ENCODE measurements at regions not wholly inside any gene's neighbourhood (a gene's known extent, or its start where the extent isn't known, plus 50 kb on each side); places are given as distances from the start of the nearest gene placed in this dataset.

DNA sequence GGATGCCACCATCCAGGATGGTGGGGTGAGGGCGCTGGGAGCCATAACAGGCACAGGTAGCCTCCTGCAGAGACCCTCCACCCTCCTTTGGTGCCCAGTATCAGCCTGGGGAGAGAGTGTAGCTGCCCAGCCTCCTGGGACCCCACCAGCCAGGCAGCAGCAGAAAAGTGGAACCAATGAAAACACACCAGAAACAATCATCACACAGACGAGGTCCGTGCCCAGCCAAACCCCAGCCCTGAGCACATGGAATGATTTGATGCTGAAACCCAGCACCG, 285.1 kb downstream of the PTPRU start:
- DNase-seq: no peak

DNA sequence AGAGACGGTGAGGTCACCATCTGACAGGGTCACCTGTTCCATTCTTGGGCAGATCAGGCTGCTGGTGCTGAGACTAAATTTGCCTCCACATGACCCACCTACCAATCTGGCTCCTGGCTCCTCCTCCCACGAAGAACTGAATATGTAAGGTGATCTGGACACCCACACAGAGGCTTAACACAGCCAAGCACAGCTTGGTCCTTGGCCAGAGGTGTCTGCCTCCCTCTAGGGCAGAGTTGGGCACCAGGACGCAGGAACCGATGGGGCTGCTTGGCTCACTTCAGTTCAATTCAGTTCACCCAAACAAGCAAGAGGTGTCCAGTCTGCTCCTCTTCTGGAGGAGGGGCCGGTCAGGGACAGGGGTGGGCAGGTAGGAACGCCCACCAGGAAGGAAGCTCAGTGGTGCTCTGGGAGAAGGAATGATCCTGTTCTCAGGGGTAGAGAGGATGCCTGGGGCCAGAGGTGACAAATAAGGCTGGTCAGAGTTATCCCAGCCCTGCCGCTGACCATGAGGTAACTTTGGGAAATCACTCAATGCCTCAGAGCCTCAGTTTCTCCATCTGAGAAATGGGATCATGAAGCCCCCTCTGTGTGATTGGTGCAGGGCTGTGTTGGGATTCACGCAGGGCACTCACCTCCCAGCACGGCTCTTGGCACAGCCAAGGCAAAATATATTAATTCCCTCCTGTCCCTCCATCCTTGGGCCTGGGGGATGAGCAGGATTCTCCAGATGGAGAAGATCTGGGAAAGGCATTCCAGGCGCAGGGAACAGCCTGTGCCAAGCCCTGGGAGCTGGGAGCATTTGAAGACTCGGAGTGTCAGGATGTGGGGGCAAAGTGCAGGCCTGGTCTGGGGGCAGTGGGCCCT, 284.5 kb downstream of the PTPRU start:
- DNase-seq: no peak

DNA sequence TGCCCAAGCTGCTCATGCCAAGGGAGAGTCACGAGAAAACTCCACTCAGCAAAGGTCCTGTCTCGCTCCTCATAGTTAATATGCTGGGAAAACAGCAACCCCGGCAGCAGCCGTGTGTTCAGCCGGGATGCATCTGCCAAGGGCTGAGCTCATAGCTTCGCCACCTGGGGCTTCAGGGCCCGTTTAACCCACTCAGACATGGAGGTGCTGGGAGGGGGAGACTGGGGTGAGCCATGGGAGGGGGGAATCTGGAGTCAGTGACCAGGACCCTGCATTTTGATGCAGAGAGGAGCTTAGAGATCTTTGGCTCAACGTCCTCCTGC, 283.4 kb downstream of the PTPRU start:
- DNase-seq: no peak

DNA sequence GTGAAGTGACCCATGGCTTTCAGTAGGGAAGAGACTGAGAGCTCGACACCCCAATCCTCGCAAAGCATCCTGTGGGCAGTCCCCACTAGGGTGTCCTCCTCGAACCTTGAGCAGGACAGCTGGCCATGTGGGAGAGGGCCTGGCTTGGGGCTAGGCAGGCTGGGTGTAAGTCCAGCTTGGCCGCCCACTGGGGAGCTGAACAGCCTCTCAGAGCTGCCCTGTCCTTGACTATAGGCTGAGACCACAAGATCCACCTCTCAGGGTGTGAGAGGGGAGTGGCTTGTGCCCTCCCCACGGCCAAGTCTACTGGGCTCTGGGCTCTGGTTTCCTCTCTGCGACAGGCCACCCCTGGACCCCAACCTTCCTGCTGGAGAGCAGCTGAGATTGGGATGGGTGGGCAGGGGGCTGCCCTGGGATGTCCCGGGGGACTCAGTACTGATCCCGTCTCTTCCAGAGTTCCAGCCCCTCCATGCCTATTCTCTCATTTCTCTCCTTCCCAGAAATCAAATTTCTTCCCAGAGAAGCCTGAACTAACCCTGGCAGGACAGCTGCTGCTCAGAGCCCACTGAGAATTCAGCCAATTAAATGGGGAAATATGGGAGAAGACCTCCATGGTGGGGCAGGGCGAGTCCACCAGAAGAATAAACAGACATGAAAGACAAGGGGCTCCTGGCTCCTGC, 282.9 kb downstream of the PTPRU start:
- DNase-seq: no peak

DNA sequence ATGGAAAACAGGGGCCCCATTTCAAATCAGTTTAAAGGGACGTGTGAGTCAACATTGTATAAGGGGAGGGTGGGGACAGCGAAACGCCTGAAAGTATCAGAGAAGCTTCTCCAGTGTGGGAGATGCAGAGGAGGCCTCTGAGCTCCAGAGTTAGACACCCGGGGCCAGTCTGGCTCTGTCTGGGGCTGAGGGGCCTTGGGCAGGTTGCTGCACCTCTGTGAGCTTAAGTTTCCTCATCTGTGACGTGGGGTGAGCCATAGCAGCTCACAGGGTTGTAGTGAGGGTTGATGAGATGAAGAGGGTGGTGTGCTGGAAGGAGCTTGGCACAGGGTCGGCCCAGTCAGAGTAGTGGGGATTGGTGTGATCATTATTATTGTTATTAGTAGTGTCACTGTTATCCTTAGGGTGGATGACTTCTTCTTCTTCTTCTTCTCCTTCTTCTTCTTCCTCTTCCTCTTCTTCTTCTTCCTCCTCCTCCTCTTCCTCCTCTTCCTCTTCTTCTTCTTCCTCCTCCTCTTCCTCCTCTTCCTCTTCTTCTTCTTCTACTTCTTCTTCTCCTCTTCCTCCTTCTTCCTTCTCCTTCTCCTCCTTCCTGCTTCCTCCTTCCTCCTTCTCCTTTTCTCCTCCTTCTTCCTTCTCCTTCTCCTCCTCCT, 282.0 kb downstream of the PTPRU start:
- no peak for DNase-seq

DNA sequence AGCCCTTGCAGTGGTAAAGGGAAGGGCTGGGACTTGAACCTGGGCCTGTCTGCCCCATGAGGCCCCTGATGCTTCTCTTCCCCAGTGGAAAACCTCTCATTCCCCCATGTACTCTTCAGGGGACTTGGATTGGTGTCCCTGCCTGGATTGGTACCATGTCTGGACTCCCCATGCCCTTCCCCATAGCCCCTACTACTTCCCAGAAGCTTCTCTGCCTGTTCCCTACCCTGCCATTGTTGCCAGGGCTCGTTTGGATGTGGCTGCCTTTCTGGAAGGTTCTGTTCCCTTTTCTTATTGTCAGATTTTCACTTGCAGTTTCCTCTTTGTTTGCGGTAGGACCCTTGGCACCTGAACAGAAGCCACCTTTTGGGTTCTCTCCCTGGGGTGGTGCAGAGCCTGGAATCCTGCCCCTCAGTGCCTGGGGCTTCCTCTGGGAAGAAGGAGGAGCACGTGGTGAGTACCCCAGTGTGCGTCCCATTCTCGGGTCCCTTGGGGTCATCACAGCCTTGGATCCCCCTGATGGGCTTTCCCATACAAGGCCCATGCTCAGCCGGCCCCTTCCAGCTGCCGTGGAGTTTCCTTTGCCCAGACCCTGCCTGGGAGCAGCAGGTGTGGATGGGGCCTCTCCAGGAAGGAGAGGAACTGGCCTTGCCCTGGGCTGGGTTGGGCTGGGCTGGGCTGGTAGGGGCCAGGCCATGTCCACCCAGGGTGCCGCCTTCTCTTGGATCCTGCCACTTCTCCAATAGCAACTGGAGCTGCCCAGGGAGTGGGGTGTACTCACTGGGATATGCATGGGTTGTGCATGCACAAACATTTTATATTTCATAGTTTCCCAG, 281.1 kb downstream of the PTPRU start:
- no peak for DNase-seq

DNA sequence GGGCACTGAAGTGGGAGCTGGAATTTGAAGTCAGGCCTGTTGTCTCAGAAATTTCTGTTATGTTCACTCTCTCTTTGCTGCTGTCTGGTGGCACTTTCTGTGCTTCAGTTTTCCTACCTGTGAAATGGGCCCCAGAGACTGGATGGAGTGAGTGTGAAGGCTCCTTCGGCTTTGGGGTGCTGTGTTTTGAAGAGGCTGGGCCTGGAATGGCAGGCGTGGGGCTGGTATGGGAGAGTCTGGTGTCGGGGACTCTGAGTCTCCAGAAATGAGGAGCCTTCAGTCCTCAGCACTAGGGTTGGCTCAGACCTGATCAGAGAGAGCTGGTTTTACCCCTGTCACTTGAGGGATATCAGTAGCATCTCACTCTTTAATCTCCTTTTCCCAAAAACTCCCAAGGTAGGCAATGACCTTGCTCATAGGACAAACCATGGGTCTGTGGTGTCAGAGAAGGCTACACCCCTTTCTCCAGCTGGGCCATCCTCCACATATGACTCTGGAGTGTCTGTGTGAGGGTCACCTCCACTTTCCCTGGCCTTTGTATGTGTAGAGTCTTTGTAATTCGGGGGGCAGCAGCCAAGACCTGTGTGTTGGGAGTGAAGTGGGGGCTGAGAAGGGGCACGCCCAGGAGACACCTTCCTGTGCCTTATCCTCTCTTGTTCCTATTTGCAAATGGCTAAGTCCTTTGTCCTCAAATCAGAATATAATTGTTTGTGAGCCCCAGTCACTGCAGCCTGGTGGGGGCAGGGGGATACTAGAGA, 279.9 kb downstream of the PTPRU start:
- no peak for DNase-seq

DNA sequence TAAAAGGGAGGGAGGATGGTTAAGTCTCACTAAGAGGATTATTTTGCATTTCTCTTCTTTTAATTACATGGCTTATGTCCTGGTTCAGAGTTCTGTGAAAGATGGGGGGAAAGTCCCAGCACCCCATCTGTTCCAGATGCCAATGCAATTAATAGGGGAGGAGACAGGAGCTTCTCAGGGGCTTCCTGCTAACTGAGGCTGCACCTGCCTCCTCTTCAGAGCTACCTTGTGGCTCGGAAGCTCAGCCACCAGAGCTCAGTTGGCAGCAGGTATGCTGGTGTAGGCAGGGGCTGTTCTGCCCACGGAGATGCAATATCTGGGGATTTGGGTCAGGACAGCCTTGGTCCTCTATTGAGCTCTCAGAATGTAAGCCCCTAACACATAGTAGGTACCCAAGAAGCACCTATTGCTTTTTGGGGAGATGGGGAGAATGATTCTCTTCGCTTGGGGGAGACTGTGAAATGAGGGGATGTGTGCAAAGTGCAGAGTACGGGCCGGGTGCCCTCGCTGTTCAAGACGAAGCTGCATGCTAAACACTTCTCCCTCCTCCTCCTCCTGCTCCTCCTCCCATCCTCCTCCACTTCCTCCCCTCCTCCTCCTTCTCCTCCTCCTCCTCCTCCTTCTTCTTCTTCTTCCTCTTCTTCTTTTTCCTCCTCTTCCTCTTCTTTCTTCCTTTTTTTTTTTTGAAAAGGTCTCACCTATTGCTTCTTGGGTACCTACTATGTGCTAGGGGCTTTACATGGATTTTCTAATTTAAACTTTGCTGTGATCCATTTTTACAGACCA, 279.0 kb downstream of the PTPRU start:
- DNase-seq: no peak

DNA sequence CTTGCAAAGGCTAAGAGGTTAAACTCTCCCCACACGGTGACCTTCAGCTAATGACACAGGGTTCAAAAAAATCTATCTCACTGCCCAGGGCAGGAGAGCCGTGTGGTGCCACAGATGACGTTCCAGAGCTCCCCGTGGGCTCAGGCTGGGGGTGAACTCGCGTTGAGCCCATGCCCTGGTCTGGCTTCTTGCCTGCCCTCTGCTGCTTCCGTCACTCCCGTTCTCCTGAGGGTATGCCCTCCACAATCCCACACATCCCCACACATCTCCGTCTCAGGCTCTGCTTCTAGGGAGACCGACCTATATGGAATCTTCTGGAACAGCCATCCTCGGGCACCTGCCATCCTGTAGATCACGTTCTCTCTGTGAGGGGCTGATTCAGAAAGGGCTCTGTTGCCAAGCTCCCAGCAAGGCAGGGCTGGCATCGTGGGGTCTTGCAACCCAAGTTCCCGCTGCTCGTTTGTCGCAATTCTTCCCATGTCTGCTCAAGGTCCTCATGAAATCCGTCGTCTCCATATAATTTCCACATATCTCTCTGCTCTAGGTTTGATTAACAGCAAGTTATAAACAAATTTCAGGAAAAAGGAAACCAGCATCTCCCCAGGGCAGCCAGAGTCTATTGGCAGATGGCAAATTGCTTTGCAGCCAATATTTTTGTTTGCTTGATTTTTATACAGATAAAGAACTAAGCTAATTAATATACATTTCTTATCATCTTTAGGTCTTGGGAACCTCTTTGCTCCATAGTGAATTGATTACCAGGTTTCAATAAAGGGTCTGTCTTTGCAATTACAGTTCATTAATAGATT, 278.2 kb downstream of the PTPRU start:
- no peak for DNase-seq

DNA sequence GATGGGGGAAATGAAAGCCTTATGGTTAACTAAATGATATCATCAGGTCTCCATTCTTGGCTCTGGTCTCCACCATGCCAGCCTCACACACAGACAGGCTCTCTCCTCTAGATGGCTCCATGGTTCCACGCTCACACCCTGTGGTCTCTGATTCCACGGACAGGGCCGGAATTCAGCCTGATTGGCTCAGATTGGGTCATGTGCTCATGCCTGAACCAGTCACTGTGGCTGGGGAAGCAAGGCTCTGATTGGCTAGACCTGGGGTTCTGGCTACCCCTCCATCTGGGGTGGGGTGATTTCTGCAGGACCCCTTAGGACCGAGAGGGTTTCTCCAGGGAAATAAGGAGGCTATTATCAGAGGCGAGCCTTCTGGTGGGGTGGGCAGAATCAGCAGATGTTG, 277.0 kb downstream of the PTPRU start:
- DNase-seq: peak in 1 of 2 donors; percentile 11

DNA sequence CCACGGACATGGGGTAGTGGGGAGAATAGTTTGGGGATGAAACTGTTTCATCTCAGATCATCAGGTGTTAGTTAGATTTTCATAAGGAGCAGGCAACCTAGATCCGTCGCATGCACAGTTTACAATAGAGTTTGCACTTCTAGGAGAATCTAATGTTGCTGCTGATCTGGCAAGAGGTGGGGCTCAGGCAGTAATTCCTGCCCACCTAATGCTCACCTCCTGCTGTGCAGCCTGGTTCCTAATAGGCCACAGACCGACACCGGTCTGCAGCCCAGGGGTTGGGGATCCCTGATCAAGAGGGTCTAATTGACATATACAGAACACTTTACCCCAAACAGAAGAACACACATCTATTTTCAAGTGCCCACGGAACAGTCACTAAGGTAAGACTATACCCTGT, 275.1 kb downstream of the PTPRU start:
- DNase-seq: no peak

DNA sequence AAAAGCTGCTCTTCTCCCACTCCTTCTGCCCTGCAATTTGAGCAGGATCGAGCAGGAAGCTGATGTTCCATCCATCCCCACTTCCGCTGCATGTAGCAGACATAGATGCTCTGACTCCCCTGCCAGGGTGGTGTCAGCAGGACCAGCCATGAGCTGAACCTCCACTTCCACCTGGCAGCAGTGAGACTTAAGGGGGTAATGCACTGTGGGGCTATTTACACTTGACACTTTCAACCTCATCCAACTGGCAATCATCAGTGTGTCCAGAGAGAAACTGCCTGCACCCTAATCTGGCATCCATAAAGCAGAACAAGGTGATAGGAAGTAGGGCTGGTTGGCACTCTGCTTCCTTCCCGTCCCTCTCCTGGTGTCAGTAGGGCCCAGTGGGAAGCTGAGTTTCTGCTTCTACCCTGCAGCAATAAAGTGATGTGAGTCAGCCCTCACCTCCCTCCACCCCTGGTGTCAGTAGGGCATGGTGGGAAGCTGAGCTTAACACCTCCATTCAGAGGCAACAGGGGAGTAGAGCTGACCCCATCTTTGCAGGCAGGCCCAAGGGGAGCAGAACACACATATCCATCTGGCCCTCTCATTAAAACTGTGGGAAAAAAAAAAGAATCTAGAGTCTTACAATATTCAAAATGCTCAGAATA, 272.3 kb downstream of the PTPRU start:
- DNase-seq: no peak

DNA sequence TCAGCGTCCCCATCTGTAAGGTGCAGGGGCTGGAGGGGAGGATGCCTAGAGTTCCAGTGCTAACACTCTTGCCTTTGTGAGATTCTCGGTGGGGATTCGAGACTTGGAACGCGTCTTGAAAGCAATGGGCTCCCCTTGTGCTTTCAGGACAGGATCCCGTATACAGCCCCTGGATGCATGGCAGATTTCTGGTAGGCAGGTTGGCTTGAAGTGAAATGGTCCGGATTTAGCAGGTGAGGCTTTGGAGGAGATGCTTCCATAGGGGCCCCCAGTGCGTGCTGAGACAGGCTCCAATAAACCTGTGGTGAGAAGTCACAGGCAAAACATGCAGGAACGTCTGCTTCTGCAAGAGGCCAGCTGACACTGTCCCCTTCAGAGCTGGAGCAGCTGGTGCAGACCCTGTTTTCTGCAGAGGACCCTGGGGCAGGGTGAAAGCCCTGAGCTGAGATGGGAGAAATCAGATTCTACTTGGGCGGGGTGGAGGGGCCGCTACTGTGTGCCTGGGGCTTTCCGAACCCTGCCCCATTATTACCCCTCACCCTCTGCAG, 270.4 kb downstream of the PTPRU start:
- no peak for DNase-seq

DNA sequence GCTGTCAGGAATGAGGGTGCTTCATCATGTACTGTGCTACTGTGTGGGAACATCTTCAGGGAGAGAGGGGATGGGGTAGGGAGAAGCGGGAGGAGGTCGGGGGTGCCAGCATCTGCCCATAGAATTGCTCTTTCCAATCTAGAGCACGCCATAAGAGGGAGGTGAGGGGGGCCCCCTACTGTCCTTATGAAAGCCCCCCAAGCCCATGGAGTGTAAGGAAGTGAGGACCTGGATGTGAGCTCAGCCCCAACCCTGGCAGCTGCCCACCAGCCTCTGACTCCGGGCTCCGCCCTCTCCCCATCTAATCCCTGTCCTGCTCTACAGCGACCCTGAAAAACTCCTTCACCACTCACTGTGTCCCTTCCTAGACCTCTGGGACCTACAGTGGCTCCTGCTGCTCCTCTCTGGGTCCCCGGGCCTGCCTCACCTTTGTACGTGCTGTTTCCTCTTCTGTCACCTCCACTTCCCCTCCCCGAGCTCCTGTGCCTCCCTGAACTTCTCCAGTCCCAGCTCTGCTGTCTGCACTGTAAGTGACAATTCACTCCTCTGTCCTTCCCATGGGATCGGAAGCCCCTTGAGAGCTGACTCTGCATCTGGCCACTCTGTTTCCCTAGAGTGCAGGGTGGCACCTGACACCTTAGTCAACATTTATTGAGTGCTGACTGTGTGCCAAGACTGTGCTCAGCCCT, 269.4 kb downstream of the PTPRU start:
- no peak for DNase-seq

DNA sequence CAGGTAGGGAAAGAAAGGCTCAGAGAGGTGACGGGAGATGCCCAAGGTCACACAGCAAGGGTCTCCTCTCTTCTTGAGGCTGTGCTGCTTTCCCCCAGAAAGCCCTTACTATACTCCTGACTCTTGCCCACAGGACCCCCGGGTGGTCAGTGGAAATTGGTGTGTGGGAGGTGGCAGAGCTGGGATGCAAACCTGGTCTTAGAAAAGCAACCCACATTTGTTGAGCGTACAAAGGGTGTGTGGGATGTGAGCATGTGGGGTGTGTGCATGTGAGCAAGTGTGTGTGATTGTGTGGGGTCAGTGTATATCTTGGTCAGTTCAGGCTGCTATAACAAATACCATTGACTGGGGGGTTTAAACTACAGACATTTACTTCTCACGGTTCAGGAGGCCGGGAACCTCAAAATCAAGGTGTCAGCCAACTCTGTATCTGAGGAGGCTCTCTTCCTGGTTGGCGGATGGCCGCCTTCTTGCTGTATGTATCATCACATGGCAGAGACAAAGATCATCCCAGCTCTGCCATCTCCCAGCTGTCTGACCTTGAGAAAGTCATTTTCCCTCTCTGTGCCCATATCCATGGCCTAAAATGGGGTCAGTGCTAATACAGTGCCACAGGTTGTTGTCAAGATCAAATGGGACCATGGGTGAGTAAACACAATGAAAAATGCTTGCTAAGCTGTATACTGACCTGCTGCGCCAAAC, 268.5 kb downstream of the PTPRU start:
- no peak for DNase-seq

DNA sequence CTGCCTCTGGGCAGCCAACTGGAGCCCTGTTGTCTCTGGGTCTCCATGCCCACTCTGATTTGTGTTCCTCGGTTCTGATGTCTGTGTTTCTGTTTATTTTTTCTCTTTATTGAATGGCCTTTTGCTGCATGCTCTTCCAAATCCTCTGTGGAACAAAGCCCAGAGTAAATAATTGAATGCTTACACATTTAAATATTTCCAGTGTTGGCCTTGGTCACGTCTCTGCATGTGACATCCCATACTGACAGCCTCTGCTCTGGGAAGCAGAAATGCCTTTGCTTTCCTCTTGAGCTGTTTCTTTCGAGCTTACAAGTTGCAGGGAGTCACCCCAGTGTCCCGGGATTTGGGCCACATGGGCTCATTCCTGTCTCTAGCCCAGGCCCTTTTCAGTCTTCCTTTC, 267.9 kb downstream of the PTPRU start:
- DNase-seq: no peak

DNA sequence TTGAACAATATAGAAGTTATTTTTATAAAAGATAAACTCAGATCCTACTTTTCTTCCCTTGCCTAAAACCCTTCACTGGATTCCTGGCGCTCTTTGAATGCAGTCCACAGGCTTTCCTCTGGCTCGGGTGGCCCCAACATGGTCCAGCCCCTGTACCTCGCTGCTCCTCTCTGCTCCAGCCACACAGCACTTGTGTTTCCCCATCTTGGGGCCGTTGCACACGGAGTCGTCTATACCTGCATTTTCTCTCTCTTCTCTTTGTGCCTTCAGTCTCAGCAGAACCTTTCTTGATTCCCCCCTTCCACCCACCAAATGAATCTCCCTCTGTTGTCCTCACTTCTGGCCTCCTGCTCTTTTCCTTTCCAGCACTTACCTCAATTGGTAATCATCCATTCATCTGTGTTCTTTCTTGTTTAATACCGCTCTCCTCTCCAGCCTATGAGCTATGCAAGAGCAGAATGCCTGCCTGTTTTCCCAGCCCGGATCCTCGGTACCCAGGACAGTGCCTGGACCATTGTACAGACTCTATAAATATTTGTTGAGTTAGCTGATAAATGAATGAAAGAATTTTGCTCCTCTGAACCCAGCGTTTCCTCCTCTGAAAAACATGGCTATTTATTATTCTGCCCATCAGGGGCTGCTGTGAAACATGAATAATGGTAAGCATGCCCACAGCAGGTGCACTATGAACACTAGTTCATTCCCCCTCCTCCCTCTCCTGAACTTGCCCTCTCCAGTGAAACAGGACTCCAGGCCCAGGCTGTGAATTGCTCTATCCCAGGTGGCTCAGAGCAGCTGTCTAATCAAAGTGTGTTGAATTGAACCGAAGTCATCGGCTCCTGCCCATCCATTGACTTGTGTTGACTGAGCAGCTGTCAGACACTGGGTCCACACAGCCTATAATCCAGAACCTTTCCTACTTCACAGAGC, 266.9 kb downstream of the PTPRU start:
- no peak for DNase-seq
